ENCODE measurements at regions not wholly inside any gene's neighbourhood (a gene's known extent, or its start where the extent isn't known, plus 50 kb on each side); places are given as distances from the start of the nearest gene placed in this dataset.

DNA sequence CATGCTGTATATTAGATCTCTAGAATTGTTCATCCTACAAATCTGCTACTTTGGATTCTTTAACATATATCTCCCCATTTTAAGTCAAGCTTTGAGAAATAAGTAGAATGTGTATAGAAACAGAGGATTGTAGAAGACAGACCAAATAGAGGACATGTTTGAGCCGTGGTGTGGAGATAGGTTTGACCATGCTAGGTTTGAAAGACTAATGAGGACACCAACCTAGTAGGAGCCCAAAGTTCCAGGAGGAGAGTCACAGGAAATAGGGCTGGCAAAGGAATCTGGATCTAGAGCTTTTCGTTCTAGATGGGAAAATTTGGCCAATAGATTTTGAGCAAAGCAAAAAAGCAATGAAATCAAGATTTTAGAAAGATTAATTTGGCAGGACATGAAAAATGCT is 60.5 kb upstream of the TBX20 start:
- no peak for ATAC-seq (replicated peaks in 1 of 4)

DNA sequence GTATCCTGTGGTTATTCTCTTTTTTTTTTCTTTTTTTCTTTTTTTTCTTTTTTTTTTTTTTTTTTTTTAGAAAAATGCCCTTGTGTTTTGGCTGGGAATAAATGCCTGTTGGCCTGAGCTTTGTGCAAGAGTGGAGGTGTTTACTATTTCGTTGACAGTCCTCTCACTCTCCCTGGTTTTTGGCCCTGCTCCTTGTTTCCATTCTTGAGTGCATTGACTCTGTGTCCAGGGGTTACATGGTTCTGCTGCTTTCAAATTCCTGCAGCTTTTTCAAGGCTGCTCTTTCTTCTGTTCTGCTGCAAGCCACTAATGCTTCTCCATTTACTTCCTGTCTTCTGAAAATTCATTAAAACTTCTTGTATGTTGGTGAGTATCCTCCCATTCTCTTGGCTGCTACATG is 59.7 kb upstream of the TBX20 start:
- no peak overlapping the region for H3K27ac Mint-ChIP-seq

More for the DNA sequence above, 60.5 kb upstream of the TBX20 start:
- Histone ChIP-seq H3K9me3 (no peaks in the 10 kb centered on the region), H3K36me3 (ENCODE audit: control insufficient read depth in 2 of 2, extremely low read depth in 1 of 2, insufficient read depth in 1 of 2, low read length in 1 of 2) (no peaks in the 10 kb centered on the region), H3K4me1 (ENCODE audit: control insufficient read depth in 1 of 2, extremely low read depth in 1 of 2, insufficient read depth in 2 of 2, low read length in 2 of 2) (no peaks in the 10 kb centered on the region), H3K4me3 (ENCODE audit: control insufficient read depth in 1 of 2, extremely low read depth in 1 of 2, low read length in 1 of 2) (no peak overlapping the region), H3K27me3 (replicated peaks in 1 of 2; ENCODE audit: control insufficient read depth in 2 of 2, extremely low read depth in 1 of 2, insufficient read depth in 2 of 2, low read length in 1 of 2) (no peaks in the 10 kb centered on the region), H3K27ac (ENCODE audit: low read length) (no peak overlapping the region)
- ChIA-PET CTCF (no interaction called here), POLR2A (no interaction called here)
- Mint-ChIP-seq H3K36me3 (no peaks in the 10 kb centered on the region), H3K27ac (no peak overlapping the region), H3K9me3 (peaks cover 0 to 3% (median 0%) of the 10 kb centered on the region in 3 donors), H3K4me3 (no peak overlapping the region), H3K4me1 (no peaks in the 10 kb centered on the region), H3K27me3 (peaks cover 0 to 5% of the 10 kb centered on the region in 2 donors)
- WGBS (ENCODE audit: insufficient coverage) = 69% methylated on average over 2 of the region's 2 CpGs
- DNase-seq = no peak

More for the DNA sequence above, 59.7 kb upstream of the TBX20 start:
- ChIA-PET CTCF (no interaction called here), POLR2A (no interaction called here)
- Mint-ChIP-seq H3K27me3 (peaks cover 0 to 5% of the 10 kb centered on the region in 2 donors), H3K36me3 (no peaks in the 10 kb centered on the region), H3K4me1 (no peaks in the 10 kb centered on the region), H3K9me3 (peaks cover 0 to 3% (median 0%) of the 10 kb centered on the region in 3 donors), H3K4me3 (no peak overlapping the region)
- Histone ChIP-seq H3K4me3 (ENCODE audit: control insufficient read depth in 1 of 2, extremely low read depth in 1 of 2, low read length in 1 of 2) (no peak overlapping the region), H3K4me1 (ENCODE audit: control insufficient read depth in 1 of 2, extremely low read depth in 1 of 2, insufficient read depth in 2 of 2, low read length in 2 of 2) (no peaks in the 10 kb centered on the region), H3K36me3 (ENCODE audit: control insufficient read depth in 2 of 2, extremely low read depth in 1 of 2, insufficient read depth in 1 of 2, low read length in 1 of 2) (no peaks in the 10 kb centered on the region), H3K27ac (ENCODE audit: low read length) (no peak overlapping the region), H3K9me3 (no peaks in the 10 kb centered on the region), H3K27me3 (replicated peaks in 1 of 2; ENCODE audit: control insufficient read depth in 2 of 2, extremely low read depth in 1 of 2, insufficient read depth in 2 of 2, low read length in 1 of 2) (no peaks in the 10 kb centered on the region)
- 83% methylated on average over 1 of the region's 1 CpG for WGBS (ENCODE audit: insufficient coverage)
- no peak for DNase-seq
- no peak for ATAC-seq (replicated peaks in 1 of 4)

Data from T-cell (primary cell).